ENCODE measurements at regions not wholly inside any gene's neighbourhood (a gene's known extent, or its start where the extent isn't known, plus 50 kb on each side); places are given as distances from the start of the nearest gene placed in this dataset.
"Not testable (repeated sequence)": the region's sequence is repeated elsewhere in the genome, so short reads cannot be mapped to it uniquely, and the experiment has no call there.

- DNase-seq = no peak
- ATAC-seq = no peak
- no peaks in the 10 kb centered on the region for H3K27me3 Mint-ChIP-seq
Observed at GRCh38 chr2:16057661-16058060, 117.3 kb downstream of the MYCN start.

GRCh38 chr2:16055848-16056580 lies 115.7 kb downstream of the MYCN start:
- H3K4me1 Mint-ChIP-seq = no peaks in the 10 kb centered on the region
- DNase-seq (no peak), ATAC-seq (no peak)
- no peak overlapping the region for H3K4me3 Mint-ChIP-seq
- peaks cover 5% of the 10 kb centered on the region for H3K9me3 Mint-ChIP-seq
- H3K27ac Mint-ChIP-seq = no peak overlapping the region
- no peaks in the 10 kb centered on the region for H3K36me3 Mint-ChIP-seq (ENCODE audit: low read depth)
- H3K27me3 Mint-ChIP-seq = no peaks in the 10 kb centered on the region

More at GRCh38 chr2:16057661-16058060, 117.3 kb downstream of the MYCN start:
- Mint-ChIP-seq H3K4me1 (no peaks in the 10 kb centered on the region), H3K4me3 (no peak overlapping the region), H3K9me3 (peaks cover 17% of the 10 kb centered on the region), H3K27ac (no peak overlapping the region), H3K36me3 (ENCODE audit: low read depth) (no peaks in the 10 kb centered on the region)

- H3K36me3 Mint-ChIP-seq (ENCODE audit: low read depth) = no peaks in the 10 kb centered on the region
- ATAC-seq = no peak
- H3K27ac Mint-ChIP-seq = no peak overlapping the region
- H3K4me3 Mint-ChIP-seq = no peak overlapping the region
- DNase-seq = no peak
- no peaks in the 10 kb centered on the region for H3K4me1 Mint-ChIP-seq
- peaks cover 3% of the 10 kb centered on the region for H3K9me3 Mint-ChIP-seq
- H3K27me3 Mint-ChIP-seq = peaks cover 5% of the 10 kb centered on the region
Observed at GRCh38 chr2:16053437-16054257, 113.3 kb downstream of the MYCN start.

- H3K4me3 Mint-ChIP-seq; H3K4me1 Mint-ChIP-seq; DNase-seq; H3K27me3 Mint-ChIP-seq; H3K9me3 Mint-ChIP-seq; H3K36me3 Mint-ChIP-seq (ENCODE audit: low read depth); H3K27ac Mint-ChIP-seq; ATAC-seq: not testable (repeated sequence)
Observed at GRCh38 chr2:16052571-16053052, 112.3 kb downstream of the MYCN start.

GRCh38 chr2:16051841-16052564 lies 111.7 kb downstream of the MYCN start:
- H3K9me3 Mint-ChIP-seq = peaks cover 7% of the 10 kb centered on the region
- no peaks in the 10 kb centered on the region for H3K4me1 Mint-ChIP-seq
- H3K4me3 Mint-ChIP-seq = no peak overlapping the region
- no peak overlapping the region for H3K27ac Mint-ChIP-seq
- H3K27me3 Mint-ChIP-seq = peaks cover 5% of the 10 kb centered on the region
- DNase-seq (no peak), ATAC-seq (no peak)
- no peaks in the 10 kb centered on the region for H3K36me3 Mint-ChIP-seq (ENCODE audit: low read depth)

GRCh38 chr2:16050908-16051489 lies 110.6 kb downstream of the MYCN start:
- ATAC-seq = no peak
- Mint-ChIP-seq H3K9me3 (peaks cover 5% of the 10 kb centered on the region), H3K36me3 (ENCODE audit: low read depth) (no peaks in the 10 kb centered on the region), H3K4me1 (no peaks in the 10 kb centered on the region), H3K27ac (no peak overlapping the region), H3K27me3 (peaks cover 5% of the 10 kb centered on the region), H3K4me3 (no peak overlapping the region)
- no peak for DNase-seq

- DNase-seq (no peak), ATAC-seq (no peak)
- no peak overlapping the region for H3K27ac Mint-ChIP-seq
- H3K27me3 Mint-ChIP-seq = peaks cover 5% of the 10 kb centered on the region
- no peaks in the 10 kb centered on the region for H3K36me3 Mint-ChIP-seq (ENCODE audit: low read depth)
- H3K4me3 Mint-ChIP-seq = no peak overlapping the region
- H3K4me1 Mint-ChIP-seq = no peaks in the 10 kb centered on the region
- H3K9me3 Mint-ChIP-seq = peaks cover 5% of the 10 kb centered on the region
Observed at GRCh38 chr2:16050261-16050907, 110.0 kb downstream of the MYCN start.

- H3K9me3 Mint-ChIP-seq = peaks cover 5% of the 10 kb centered on the region
- peaks cover 5% of the 10 kb centered on the region for H3K27me3 Mint-ChIP-seq
- no peak overlapping the region for H3K4me3 Mint-ChIP-seq
- ATAC-seq = no peak
- DNase-seq = no peak
- no peaks in the 10 kb centered on the region for H3K4me1 Mint-ChIP-seq
- H3K36me3 Mint-ChIP-seq (ENCODE audit: low read depth) = no peaks in the 10 kb centered on the region
- H3K27ac Mint-ChIP-seq = no peak overlapping the region
Observed at GRCh38 chr2:16049406-16049805, 109.1 kb downstream of the MYCN start.

GRCh38 chr2:16048466-16048865 lies 108.1 kb downstream of the MYCN start:
- Mint-ChIP-seq H3K9me3 (peaks cover 5% of the 10 kb centered on the region), H3K27ac (no peak overlapping the region), H3K36me3 (ENCODE audit: low read depth) (no peaks in the 10 kb centered on the region)

GRCh38 chr2:16047701-16048100 lies 107.4 kb downstream of the MYCN start:
- H3K36me3 Mint-ChIP-seq (ENCODE audit: low read depth) = no peaks in the 10 kb centered on the region
- ATAC-seq (no peak), DNase-seq (no peak)
- peaks cover 5% of the 10 kb centered on the region for H3K27me3 Mint-ChIP-seq
- H3K4me3 Mint-ChIP-seq = no peak overlapping the region
- H3K9me3 Mint-ChIP-seq = peaks cover 5% of the 10 kb centered on the region
- no peaks in the 10 kb centered on the region for H3K4me1 Mint-ChIP-seq
- no peak overlapping the region for H3K27ac Mint-ChIP-seq

More at GRCh38 chr2:16048466-16048865, 108.1 kb downstream of the MYCN start:
- peaks cover 5% of the 10 kb centered on the region for H3K27me3 Mint-ChIP-seq
- no peak overlapping the region for H3K4me3 Mint-ChIP-seq
- H3K4me1 Mint-ChIP-seq = no peaks in the 10 kb centered on the region
- DNase-seq (no peak), ATAC-seq (no peak)

- H3K27ac Mint-ChIP-seq = no peak overlapping the region
- ATAC-seq = no peak
- no peaks in the 10 kb centered on the region for H3K4me1 Mint-ChIP-seq
- peaks cover 5% of the 10 kb centered on the region for H3K9me3 Mint-ChIP-seq
- H3K4me3 Mint-ChIP-seq = no peak overlapping the region
- H3K36me3 Mint-ChIP-seq (ENCODE audit: low read depth) = no peaks in the 10 kb centered on the region
- no peak for DNase-seq
- H3K27me3 Mint-ChIP-seq = peaks cover 5% of the 10 kb centered on the region
Observed at GRCh38 chr2:16046649-16047048, 106.3 kb downstream of the MYCN start.

- Mint-ChIP-seq H3K27ac (no peak overlapping the region), H3K9me3 (peaks cover 5% of the 10 kb centered on the region), H3K4me3 (no peak overlapping the region), H3K4me1 (no peaks in the 10 kb centered on the region), H3K27me3 (peaks cover 9% of the 10 kb centered on the region), H3K36me3 (ENCODE audit: low read depth) (no peaks in the 10 kb centered on the region)
- DNase-seq (no peak), ATAC-seq (no peak)
Observed at GRCh38 chr2:16045653-16046352, 105.5 kb downstream of the MYCN start.

GRCh38 chr2:16044946-16045456 lies 104.7 kb downstream of the MYCN start:
- no peak overlapping the region for H3K4me3 Mint-ChIP-seq

More at GRCh38 chr2:16044946-16045456, 104.7 kb downstream of the MYCN start:
- no peaks in the 10 kb centered on the region for H3K36me3 Mint-ChIP-seq (ENCODE audit: low read depth)
- peaks cover 5% of the 10 kb centered on the region for H3K9me3 Mint-ChIP-seq
- DNase-seq (no peak), ATAC-seq (no peak)
- no peaks in the 10 kb centered on the region for H3K4me1 Mint-ChIP-seq
- H3K27ac Mint-ChIP-seq = no peak overlapping the region
- H3K27me3 Mint-ChIP-seq = peaks cover 4% of the 10 kb centered on the region

Measured in activated naive CD8-positive, alpha-beta T cell treated with anti-CD3 and anti-CD28 coated beads, Interleukin-2, amount 50 U/mL, for 24 hours (primary cell).